ENCODE measurements at regions not wholly inside any gene's neighbourhood (a gene's known extent, or its start where the extent isn't known, plus 50 kb on each side); places are given as distances from the start of the nearest gene placed in this dataset.
A peak's percentile ranks its signal among the peaks of the same experiment; 100 is the strongest.
"Not testable (repeated sequence)": the region's sequence is repeated elsewhere in the genome, so short reads cannot be mapped to it uniquely, and the experiment has no call there.

GRCh38 chr18:9047715-9048114 lies 54.8 kb upstream of the NDUFV2 start:
- FAIRE-seq (no peak), DNase-seq (ENCODE audit: low spot score) (no peak)

- FAIRE-seq (no peak), DNase-seq (ENCODE audit: low spot score) (no peak)
Observed at GRCh38 chr18:9048236-9048635, 54.3 kb upstream of the NDUFV2 start.

- FAIRE-seq, result no peak
- DNase-seq (ENCODE audit: low spot score), result peak; percentile 21
Observed at GRCh38 chr18:9048808-9049494, 53.5 kb upstream of the NDUFV2 start.

- DNase-seq (ENCODE audit: low spot score), result no peak
- no peak for FAIRE-seq
Observed at GRCh38 chr18:9049495-9049809, 53.0 kb upstream of the NDUFV2 start.

GRCh38 chr18:9050628-9051284 lies 51.7 kb upstream of the NDUFV2 start:
- not testable (repeated sequence) for FAIRE-seq

More at GRCh38 chr18:9050628-9051284, 51.7 kb upstream of the NDUFV2 start:
- not testable (repeated sequence) for DNase-seq (ENCODE audit: low spot score)

Data from RCC 7860 (cell line).